ENCODE measurements at regions not wholly inside any gene's neighbourhood (a gene's known extent, or its start where the extent isn't known, plus 50 kb on each side); places are given as distances from the start of the nearest gene placed in this dataset.

DNA sequence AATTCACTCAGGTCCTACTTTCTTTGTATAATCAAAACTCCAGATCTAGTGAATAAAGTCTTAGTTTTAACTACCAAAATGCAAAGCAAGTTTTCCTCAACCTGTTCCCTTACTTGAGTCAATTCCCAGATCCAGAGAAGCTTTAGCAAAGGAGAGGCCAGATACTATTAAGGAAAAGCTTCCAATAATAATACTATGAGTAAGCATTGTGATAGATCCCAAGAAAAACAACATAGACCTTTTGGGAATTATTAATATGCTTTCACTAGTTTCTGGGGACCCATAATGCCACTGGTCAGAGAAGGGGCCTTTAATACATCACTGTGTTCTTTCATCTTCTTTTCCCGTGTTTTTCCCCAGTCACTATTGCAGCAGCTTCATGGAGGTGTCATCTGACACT, 339.9 kb upstream of the CDIN1 start:
- Histone ChIP-seq H3K4me3 (ENCODE audit: low read depth, low read length) (no peak overlapping the region), H3K27ac (no peak overlapping the region)
- TF ChIP-seq, protein P1, sequence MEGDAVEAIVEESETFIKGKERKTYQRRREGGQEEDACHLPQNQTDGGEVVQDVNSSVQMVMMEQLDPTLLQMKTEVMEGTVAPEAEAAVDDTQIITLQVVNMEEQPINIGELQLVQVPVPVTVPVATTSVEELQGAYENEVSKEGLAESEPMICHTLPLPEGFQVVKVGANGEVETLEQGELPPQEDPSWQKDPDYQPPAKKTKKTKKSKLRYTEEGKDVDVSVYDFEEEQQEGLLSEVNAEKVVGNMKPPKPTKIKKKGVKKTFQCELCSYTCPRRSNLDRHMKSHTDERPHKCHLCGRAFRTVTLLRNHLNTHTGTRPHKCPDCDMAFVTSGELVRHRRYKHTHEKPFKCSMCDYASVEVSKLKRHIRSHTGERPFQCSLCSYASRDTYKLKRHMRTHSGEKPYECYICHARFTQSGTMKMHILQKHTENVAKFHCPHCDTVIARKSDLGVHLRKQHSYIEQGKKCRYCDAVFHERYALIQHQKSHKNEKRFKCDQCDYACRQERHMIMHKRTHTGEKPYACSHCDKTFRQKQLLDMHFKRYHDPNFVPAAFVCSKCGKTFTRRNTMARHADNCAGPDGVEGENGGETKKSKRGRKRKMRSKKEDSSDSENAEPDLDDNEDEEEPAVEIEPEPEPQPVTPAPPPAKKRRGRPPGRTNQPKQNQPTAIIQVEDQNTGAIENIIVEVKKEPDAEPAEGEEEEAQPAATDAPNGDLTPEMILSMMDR (IDR thresholded peaks at IDR 0.05; ENCODE audit: low read depth, low read length, missing control alignments): no peak

DNA sequence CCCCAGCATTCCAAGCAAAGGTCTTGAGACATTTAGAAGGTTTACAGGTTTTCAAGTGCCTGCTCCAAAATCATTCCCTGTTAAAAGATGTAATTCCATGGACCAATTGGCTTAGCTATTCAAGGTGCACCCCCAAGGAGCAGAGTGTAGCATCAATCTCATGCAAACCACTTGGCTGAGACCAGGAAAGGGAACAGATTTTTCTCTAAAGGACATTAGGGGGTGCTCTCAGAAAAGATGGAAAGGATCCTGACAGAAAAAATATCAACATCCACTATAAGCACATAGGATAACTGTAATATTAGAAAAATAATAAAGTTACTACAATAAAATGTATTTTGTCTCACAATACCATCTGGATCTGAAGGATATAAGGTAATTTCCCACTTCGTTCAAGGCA, 328.0 kb upstream of the CDIN1 start:
- DNase-seq: no peak
- Histone ChIP-seq H3K4me3 (ENCODE audit: low read depth, low read length) (no peak overlapping the region), H3K27ac (no peak overlapping the region), H3K36me3 (replicated peaks) (no peaks in the 10 kb centered on the region), H3K27me3 (replicated peaks) (no peaks in the 10 kb centered on the region)
- in situ Hi-C loops (cut with HindIII; ENCODE audit: low pct_ligation_motif_present, low sequenced_read_pairs): no loop called here
- TF ChIP-seq, protein P1 (IDR thresholded peaks at IDR 0.05; ENCODE audit: low read depth, low read length, missing control alignments): no peak

More for the DNA sequence above, 339.9 kb upstream of the CDIN1 start:
- in situ Hi-C loops (cut with HindIII; ENCODE audit: low pct_ligation_motif_present, low sequenced_read_pairs): no loop called here
- H3K36me3 ChIP-seq (replicated peaks): no peaks in the 10 kb centered on the region
- no peak for DNase-seq
- no peaks in the 10 kb centered on the region for H3K27me3 ChIP-seq (replicated peaks)

DNA sequence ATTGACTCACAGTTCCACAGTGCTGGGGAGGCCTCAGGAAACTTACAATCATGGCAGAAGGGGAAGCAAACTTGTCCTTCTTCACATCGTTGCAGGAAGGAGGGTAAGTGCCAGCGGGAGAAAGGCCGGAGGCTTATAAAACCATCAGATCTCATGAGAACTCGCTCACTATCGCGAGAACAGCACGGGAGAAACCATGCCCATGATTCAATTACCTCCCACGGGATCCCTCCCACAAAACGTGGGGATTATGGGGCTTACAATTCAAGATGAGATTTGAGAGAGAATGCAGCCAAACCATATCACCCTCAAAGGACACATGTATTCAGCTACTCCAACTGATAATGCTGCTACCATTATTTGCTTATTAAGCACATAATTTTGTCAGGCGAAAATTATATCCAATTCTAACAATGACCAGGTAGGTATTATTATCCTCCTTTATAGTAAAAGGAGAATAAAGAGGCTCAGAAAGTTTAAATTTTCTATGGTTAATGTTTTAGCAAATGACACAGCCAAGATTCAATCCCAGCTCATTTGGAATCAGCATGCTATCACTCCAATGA, 327.2 kb upstream of the CDIN1 start:
- no peak for DNase-seq
- Histone ChIP-seq H3K36me3 (replicated peaks) (no peaks in the 10 kb centered on the region), H3K27ac (no peak overlapping the region), H3K27me3 (replicated peaks) (no peaks in the 10 kb centered on the region), H3K4me3 (ENCODE audit: low read depth, low read length) (no peak overlapping the region)
- in situ Hi-C loops (cut with HindIII; ENCODE audit: low pct_ligation_motif_present, low sequenced_read_pairs): no loop called here
- TF ChIP-seq, protein P1 (IDR thresholded peaks at IDR 0.05; ENCODE audit: low read depth, low read length, missing control alignments): no peak

DNA sequence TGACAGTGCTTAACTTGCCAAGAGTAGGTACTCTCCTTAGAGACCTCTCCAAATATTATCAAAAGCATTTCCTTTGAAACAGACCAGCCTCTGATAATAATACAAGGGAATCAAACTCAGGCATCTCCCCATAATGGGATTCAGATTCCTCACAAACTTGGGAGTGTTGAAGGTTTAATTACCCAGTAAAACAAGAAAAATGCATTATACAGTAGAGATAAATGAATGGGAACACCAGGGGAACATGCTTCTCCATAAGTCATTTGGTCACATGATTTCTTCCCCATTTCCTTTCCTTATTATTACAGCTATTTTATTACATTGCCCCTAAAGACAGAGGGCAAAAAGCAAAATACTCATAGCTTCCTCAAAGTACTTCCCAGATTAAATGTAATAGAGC, 325.0 kb upstream of the CDIN1 start:
- no peak for DNase-seq
- Histone ChIP-seq H3K36me3 (replicated peaks) (no peaks in the 10 kb centered on the region), H3K4me3 (ENCODE audit: low read depth, low read length) (no peak overlapping the region), H3K27ac (no peak overlapping the region), H3K27me3 (replicated peaks) (no peaks in the 10 kb centered on the region)
- TF ChIP-seq, protein P1 (IDR thresholded peaks at IDR 0.05; ENCODE audit: low read depth, low read length, missing control alignments): no peak
- in situ Hi-C loops (cut with HindIII; ENCODE audit: low pct_ligation_motif_present, low sequenced_read_pairs): no loop called here

DNA sequence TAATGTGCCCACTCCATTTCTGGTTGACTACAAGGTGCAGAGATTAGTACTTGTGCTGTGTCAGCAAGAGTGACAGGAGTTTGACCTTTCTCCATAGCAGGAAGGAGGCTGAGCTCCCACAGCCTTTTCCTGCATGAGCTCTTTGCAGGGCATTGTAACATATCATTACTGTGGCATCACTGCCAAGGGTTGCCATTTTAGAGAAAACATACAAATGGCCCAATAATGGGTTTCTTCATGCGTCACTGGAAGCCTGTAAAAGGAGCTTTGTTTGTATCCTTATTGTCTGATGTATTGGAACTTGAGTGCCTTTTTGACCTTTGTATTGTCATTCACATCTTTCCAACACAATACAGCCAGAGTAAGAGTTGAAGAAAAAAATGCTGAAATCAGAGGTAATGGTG, 323.0 kb upstream of the CDIN1 start:
- Histone ChIP-seq H3K27me3 (replicated peaks) (no peaks in the 10 kb centered on the region), H3K4me3 (ENCODE audit: low read depth, low read length) (no peak overlapping the region), H3K36me3 (replicated peaks) (no peaks in the 10 kb centered on the region), H3K27ac (no peak overlapping the region)
- no peak for DNase-seq
- TF ChIP-seq, protein P1 (IDR thresholded peaks at IDR 0.05; ENCODE audit: low read depth, low read length, missing control alignments): no peak
- in situ Hi-C loops (cut with HindIII; ENCODE audit: low pct_ligation_motif_present, low sequenced_read_pairs): no loop called here

DNA sequence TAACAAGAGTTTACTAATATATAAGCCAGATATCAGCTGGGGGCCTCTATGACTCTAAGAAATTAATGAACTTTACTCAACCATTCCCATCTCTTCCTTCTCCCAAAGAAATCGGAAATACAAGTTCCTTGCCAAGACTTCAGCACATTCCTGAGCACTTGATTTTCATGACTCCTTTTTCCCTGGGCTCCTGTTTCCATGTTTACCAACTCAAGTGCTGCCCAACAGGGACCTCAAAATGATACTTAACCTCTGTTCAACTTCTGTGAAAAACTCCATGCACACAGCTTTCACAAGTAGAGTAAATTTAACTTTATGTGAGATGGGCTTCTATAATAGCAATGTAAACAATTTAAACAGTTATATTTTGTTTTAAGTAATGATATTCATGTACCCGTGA, 315.8 kb upstream of the CDIN1 start:
- Histone ChIP-seq H3K36me3 (replicated peaks) (no peaks in the 10 kb centered on the region), H3K27ac (no peak overlapping the region), H3K4me3 (ENCODE audit: low read depth, low read length) (no peak overlapping the region), H3K27me3 (replicated peaks) (no peaks in the 10 kb centered on the region)
- in situ Hi-C loops (cut with HindIII; ENCODE audit: low pct_ligation_motif_present, low sequenced_read_pairs): no loop called here
- TF ChIP-seq, protein P1 (IDR thresholded peaks at IDR 0.05; ENCODE audit: low read depth, low read length, missing control alignments): no peak
- no peak for DNase-seq

Data from brain microvascular endothelial cell (primary cell).